ENCODE measurements at regions not wholly inside any gene's neighbourhood (a gene's known extent, or its start where the extent isn't known, plus 50 kb on each side); places are given as distances from the start of the nearest gene placed in this dataset.

DNA sequence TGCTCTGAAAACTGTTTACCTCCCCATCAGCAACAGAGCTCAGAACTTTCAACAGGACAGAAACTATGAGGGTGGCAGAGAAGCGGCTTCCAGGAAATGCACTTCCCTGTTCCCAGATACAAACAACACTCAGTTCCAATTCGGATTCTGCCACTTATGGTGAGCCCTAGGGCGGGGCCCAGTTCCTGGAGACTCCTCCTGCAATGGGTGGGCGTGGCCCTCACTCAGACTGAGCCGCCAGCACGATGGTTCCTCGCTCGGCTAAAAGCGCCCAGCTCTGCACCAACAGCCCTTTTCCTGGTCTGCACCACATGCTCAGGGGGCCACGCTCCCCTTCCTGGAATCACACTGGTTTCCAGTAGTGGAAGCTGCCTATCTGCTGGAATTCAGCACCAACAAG lies 314.1 kb downstream of the CTTN start:
- Histone ChIP-seq H3K27ac (ENCODE audit: low read depth, low read length) (no peak overlapping the region), H3K4me3 (ENCODE audit: low read depth in 1 of 2, low read length in 2 of 2) (peak overlapping the region in 1 of 2 donors; percentile 45), H3K9ac (ENCODE audit: low read depth in 1 of 2, low read length in 2 of 2) (no peak overlapping the region), H3K36me3 (ENCODE audit: control insufficient read depth in 1 of 2, insufficient read depth in 2 of 2, low read length in 2 of 2) (no peaks in the 10 kb centered on the region), H3K27me3 (ENCODE audit: control insufficient read depth in 1 of 2, insufficient read depth in 2 of 2, low read length in 2 of 2) (no peaks in the 10 kb centered on the region), H3K9me3 (ENCODE audit: control insufficient read depth in 1 of 2, low read length in 2 of 2) (no peaks in the 10 kb centered on the region), H3K4me1 (ENCODE audit: control insufficient read depth in 1 of 2, insufficient read depth in 2 of 2, low read length in 2 of 2) (no peaks in the 10 kb centered on the region)

DNA sequence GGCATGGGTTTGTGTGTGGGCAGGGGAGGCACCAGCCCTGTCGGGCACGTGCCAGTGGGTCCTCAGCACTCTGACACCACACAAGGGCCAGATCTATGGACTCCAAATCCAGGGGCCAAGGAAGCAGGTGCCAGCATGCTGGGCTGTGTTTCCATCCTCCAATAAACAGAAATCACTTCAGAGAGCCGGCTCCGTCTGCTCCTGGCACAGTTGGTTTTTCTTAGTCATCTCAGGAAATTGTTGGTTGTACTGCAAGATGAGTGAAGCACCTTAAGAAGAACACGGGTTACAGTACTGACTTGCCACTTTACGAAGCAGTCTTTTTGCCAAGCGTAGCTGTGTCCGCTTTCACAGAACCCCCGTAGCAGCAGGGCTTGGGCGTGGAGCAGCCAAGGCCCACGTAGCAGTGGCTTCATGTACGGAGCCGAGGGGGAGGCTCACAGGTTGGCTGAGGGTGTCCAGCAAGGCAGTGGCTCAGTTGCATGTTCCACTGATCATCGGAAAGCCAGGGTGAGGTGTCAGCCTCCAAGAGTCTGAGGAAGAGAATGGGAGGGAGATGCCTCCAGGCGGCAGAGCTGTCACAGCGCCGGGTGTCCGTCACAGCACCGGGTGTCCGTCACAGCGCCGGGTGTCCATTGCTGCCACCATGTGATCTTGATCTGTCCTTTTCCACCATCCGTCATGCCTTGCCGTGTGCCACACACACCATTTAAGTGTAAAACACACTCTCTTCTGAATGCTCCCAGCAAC lies 314.9 kb downstream of the CTTN start:
- no peak overlapping the region for H3K27ac ChIP-seq (ENCODE audit: low read depth, low read length)
- H3K9ac ChIP-seq (ENCODE audit: low read depth in 1 of 2, low read length in 2 of 2), result no peak overlapping the region
- no peaks in the 10 kb centered on the region for H3K27me3 ChIP-seq (ENCODE audit: control insufficient read depth in 1 of 2, insufficient read depth in 2 of 2, low read length in 2 of 2)
- H3K36me3 ChIP-seq (ENCODE audit: control insufficient read depth in 1 of 2, insufficient read depth in 2 of 2, low read length in 2 of 2), result no peaks in the 10 kb centered on the region
- H3K9me3 ChIP-seq (ENCODE audit: control insufficient read depth in 1 of 2, low read length in 2 of 2), result no peaks in the 10 kb centered on the region
- no peaks in the 10 kb centered on the region for H3K4me1 ChIP-seq (ENCODE audit: control insufficient read depth in 1 of 2, insufficient read depth in 2 of 2, low read length in 2 of 2)
- H3K4me3 ChIP-seq (ENCODE audit: low read depth in 1 of 2, low read length in 2 of 2), result no peak overlapping the region

DNA sequence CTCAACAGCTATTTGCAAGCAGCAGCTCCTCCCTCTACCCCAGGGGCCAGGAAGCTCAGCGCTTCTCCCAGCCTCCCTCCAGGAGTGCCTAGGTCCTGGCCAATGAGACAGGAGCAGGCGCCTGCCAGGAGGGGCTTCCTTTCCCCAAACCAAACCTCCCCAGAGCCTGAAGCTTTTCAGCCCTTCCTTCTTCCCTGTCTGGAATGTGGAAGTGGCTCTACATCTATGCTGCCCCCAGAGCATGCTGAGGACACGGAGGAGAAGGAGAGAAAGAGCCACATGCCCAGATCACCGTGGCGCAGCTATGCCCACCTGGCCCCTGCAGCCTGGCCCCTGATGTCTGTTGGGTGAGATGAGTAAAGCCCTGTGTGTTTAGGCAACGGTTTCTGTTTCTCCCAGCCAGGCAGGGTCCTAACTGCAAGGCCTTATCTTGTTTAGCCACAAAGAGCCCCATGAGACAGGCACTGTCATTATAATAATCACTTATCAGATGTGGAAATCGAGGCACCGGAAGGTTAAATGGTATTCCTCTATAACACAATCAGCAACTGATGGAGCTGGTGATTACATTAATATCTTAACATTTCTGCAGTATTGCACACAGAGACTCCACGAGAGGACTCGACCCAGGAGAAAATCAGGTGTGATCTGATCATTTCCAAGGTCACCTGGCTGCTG lies 315.8 kb downstream of the CTTN start:
- no peaks in the 10 kb centered on the region for H3K27me3 ChIP-seq (ENCODE audit: control insufficient read depth in 1 of 2, insufficient read depth in 2 of 2, low read length in 2 of 2)
- no peaks in the 10 kb centered on the region for H3K36me3 ChIP-seq (ENCODE audit: control insufficient read depth in 1 of 2, insufficient read depth in 2 of 2, low read length in 2 of 2)
- no peak overlapping the region for H3K27ac ChIP-seq (ENCODE audit: low read depth, low read length)
- H3K4me3 ChIP-seq (ENCODE audit: low read depth in 1 of 2, low read length in 2 of 2), result no peak overlapping the region
- no peaks in the 10 kb centered on the region for H3K4me1 ChIP-seq (ENCODE audit: control insufficient read depth in 1 of 2, insufficient read depth in 2 of 2, low read length in 2 of 2)
- H3K9me3 ChIP-seq (ENCODE audit: control insufficient read depth in 1 of 2, low read length in 2 of 2), result no peaks in the 10 kb centered on the region
- no peak overlapping the region for H3K9ac ChIP-seq (ENCODE audit: low read depth in 1 of 2, low read length in 2 of 2)

DNA sequence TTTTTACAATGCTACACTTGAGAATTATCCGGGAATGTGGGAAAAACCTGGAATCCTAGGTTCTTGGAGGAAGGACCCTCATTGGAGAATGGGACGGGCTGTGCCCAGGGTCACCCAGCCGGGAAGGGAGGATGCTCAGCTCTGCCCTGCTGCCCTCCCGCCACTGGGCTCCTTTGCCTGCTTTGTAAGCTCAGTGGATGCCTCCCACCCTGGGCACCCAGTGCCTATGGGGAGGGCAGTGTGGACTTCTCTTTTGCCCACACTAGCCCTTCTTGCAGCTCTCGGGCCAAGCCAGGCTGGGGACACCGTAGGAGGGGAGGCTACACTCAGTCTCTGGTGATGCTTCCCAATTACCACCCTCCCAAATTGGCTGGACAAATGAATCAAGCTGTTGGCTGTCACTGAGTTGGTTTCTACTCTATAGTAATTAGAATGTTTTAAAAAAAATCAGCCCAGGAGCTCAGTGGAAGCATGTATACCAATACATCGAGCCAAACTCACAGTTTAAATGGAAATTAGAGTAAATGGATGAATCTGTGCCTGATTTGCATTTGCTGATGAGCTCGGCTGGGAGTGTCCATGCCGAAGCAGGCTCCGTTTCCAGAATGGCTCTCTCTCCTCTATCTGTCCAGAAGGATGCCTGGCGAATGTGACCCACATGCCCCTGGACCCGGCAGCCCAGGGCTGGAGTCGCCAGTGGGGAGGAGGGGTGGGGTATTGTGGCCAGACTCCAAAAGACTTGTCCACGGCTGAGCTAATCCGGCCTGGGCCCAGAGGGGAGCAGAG lies 317.0 kb downstream of the CTTN start:
- H3K9ac ChIP-seq (ENCODE audit: low read depth in 1 of 2, low read length in 2 of 2), result no peak overlapping the region
- H3K4me1 ChIP-seq (ENCODE audit: control insufficient read depth in 1 of 2, insufficient read depth in 2 of 2, low read length in 2 of 2), result no peaks in the 10 kb centered on the region
- H3K27ac ChIP-seq (ENCODE audit: low read depth, low read length), result no peak overlapping the region
- H3K9me3 ChIP-seq (ENCODE audit: control insufficient read depth in 1 of 2, low read length in 2 of 2), result no peaks in the 10 kb centered on the region
- H3K27me3 ChIP-seq (ENCODE audit: control insufficient read depth in 1 of 2, insufficient read depth in 2 of 2, low read length in 2 of 2), result no peaks in the 10 kb centered on the region
- no peak overlapping the region for H3K4me3 ChIP-seq (ENCODE audit: low read depth in 1 of 2, low read length in 2 of 2)
- no peaks in the 10 kb centered on the region for H3K36me3 ChIP-seq (ENCODE audit: control insufficient read depth in 1 of 2, insufficient read depth in 2 of 2, low read length in 2 of 2)

DNA sequence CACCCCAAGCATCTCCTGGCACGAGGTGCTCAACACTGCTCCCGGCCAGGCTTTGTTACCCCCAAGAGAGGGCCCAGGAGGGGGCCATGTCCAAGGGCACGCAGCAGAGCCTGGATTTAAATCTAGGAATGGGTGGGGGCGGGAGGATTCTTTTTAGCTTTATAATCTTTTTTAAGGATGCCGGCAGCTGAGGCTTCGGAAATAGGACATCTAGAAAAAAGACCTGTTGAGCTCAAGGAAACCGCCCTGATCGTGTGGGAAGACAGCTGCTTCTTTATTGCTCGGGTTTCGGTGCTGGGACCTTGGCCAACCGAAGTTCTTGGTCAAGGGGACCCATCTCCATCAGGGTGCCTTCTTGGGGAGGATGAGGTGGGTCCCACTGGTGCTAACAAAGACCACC lies 317.9 kb downstream of the CTTN start:
- no peaks in the 10 kb centered on the region for H3K9me3 ChIP-seq (ENCODE audit: control insufficient read depth in 1 of 2, low read length in 2 of 2)
- no peaks in the 10 kb centered on the region for H3K27me3 ChIP-seq (ENCODE audit: control insufficient read depth in 1 of 2, insufficient read depth in 2 of 2, low read length in 2 of 2)
- no peaks in the 10 kb centered on the region for H3K36me3 ChIP-seq (ENCODE audit: control insufficient read depth in 1 of 2, insufficient read depth in 2 of 2, low read length in 2 of 2)
- H3K27ac ChIP-seq (ENCODE audit: low read depth, low read length), result no peak overlapping the region
- no peaks in the 10 kb centered on the region for H3K4me1 ChIP-seq (ENCODE audit: control insufficient read depth in 1 of 2, insufficient read depth in 2 of 2, low read length in 2 of 2)
- H3K9ac ChIP-seq (ENCODE audit: low read depth in 1 of 2, low read length in 2 of 2), result no peak overlapping the region
- H3K4me3 ChIP-seq (ENCODE audit: low read depth in 1 of 2, low read length in 2 of 2), result no peak overlapping the region

DNA sequence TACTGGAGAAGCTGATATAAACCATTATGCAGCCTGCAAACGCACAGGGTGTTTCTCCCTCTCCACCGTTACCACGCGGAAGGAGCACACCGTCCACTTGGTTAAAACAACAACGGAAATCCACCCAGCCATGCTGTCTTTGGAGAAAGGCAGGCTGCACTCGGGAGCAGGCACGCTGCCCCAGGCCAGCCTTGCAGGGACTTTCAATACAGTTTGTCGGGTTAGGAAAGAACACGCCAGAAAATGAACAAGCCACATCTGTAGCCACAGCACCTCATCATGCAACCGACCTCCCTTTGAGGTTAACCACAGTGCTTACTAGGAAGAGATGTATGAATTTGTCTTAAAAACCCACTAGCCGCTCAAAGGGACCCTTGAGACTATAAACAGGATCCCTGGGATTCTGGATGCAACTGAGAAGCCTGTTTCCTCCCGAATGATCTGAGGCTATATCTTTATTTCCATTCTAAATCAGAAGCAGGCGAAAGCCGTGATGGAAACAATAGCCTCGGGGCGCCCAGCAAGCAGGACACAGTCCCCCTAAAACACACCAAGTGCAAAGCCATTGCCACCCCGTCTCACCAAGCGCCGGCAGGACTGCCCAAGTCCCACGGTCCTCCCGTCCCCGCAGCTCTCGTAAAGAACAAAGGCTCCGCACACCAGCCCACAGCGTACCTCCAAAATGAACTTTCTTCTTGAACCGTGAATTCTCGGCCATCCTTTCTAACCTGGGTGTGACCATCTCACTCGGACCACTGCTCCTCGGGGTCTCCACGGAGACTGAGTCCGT lies 318.9 kb downstream of the CTTN start:
- Histone ChIP-seq H3K4me3 (ENCODE audit: low read depth in 1 of 2, low read length in 2 of 2) (no peak overlapping the region), H3K4me1 (ENCODE audit: control insufficient read depth in 1 of 2, insufficient read depth in 2 of 2, low read length in 2 of 2) (no peaks in the 10 kb centered on the region), H3K27ac (ENCODE audit: low read depth, low read length) (no peak overlapping the region), H3K9ac (ENCODE audit: low read depth in 1 of 2, low read length in 2 of 2) (no peak overlapping the region), H3K27me3 (ENCODE audit: control insufficient read depth in 1 of 2, insufficient read depth in 2 of 2, low read length in 2 of 2) (no peaks in the 10 kb centered on the region), H3K36me3 (ENCODE audit: control insufficient read depth in 1 of 2, insufficient read depth in 2 of 2, low read length in 2 of 2) (no peaks in the 10 kb centered on the region), H3K9me3 (ENCODE audit: control insufficient read depth in 1 of 2, low read length in 2 of 2) (no peaks in the 10 kb centered on the region)

DNA sequence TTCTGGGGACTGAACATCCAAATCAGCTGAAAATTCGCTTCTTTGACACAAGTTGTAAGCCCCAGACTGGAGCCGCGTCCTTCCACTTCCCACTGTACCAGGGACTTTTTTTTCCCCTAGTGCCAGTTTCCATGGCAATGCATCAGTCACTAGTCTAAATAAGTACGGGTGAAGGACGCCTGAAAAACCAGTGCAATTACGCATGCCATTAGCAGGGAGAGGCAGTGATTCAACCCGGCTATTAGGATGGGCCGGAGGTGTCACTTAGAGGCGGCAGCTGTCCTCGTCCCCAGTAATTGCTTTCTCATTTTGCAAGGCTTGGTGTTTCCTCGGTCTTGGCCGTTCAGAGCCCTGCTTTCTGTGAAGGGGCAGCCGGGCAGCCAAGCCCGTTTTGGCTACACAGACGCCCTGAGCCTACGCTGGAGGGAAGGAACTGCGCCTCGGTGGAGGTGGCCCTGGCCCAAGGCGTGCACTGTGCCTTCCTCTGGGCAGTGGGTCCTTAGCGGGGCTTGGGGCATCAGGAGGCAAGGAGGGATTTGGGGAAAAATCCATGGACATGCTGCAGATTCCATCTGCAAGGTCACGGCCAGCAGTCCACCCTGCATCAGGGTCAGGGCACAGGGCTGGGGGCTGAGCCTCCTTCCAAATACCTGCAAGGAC lies 319.7 kb downstream of the CTTN start:
- Histone ChIP-seq H3K9me3 (ENCODE audit: control insufficient read depth in 1 of 2, low read length in 2 of 2) (no peaks in the 10 kb centered on the region), H3K27ac (ENCODE audit: low read depth, low read length) (no peak overlapping the region), H3K36me3 (ENCODE audit: control insufficient read depth in 1 of 2, insufficient read depth in 2 of 2, low read length in 2 of 2) (no peaks in the 10 kb centered on the region), H3K4me3 (ENCODE audit: low read depth in 1 of 2, low read length in 2 of 2) (no peak overlapping the region), H3K9ac (ENCODE audit: low read depth in 1 of 2, low read length in 2 of 2) (no peak overlapping the region), H3K27me3 (ENCODE audit: control insufficient read depth in 1 of 2, insufficient read depth in 2 of 2, low read length in 2 of 2) (no peaks in the 10 kb centered on the region), H3K4me1 (ENCODE audit: control insufficient read depth in 1 of 2, insufficient read depth in 2 of 2, low read length in 2 of 2) (no peaks in the 10 kb centered on the region)

DNA sequence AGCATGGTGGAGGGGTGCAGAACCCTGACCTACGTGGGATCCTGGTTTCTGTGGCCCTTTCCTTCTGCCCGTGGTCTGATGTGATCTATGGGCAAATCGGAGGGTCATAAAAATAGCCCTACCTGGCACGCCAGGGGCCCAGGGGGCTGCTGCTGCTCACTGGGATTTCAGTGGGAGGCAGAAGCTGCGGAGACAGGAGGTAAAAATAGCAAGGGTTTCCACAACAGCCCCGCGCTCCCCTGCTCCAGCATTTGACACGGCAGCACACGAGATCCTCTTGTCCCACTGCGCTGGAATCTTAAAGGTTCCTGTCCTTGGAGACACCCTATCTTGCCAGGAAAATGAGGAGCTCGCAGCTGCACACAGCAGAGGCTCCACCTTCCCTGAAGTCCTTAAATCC lies 321.2 kb downstream of the CTTN start:
- no peaks in the 10 kb centered on the region for H3K27me3 ChIP-seq (ENCODE audit: control insufficient read depth in 1 of 2, insufficient read depth in 2 of 2, low read length in 2 of 2)
- no peaks in the 10 kb centered on the region for H3K36me3 ChIP-seq (ENCODE audit: control insufficient read depth in 1 of 2, insufficient read depth in 2 of 2, low read length in 2 of 2)
- H3K4me1 ChIP-seq (ENCODE audit: control insufficient read depth in 1 of 2, insufficient read depth in 2 of 2, low read length in 2 of 2), result no peaks in the 10 kb centered on the region
- H3K27ac ChIP-seq (ENCODE audit: low read depth, low read length), result no peak overlapping the region
- H3K9ac ChIP-seq (ENCODE audit: low read depth in 1 of 2, low read length in 2 of 2), result no peak overlapping the region
- H3K4me3 ChIP-seq (ENCODE audit: low read depth in 1 of 2, low read length in 2 of 2), result no peak overlapping the region
- H3K9me3 ChIP-seq (ENCODE audit: control insufficient read depth in 1 of 2, low read length in 2 of 2), result no peaks in the 10 kb centered on the region

DNA sequence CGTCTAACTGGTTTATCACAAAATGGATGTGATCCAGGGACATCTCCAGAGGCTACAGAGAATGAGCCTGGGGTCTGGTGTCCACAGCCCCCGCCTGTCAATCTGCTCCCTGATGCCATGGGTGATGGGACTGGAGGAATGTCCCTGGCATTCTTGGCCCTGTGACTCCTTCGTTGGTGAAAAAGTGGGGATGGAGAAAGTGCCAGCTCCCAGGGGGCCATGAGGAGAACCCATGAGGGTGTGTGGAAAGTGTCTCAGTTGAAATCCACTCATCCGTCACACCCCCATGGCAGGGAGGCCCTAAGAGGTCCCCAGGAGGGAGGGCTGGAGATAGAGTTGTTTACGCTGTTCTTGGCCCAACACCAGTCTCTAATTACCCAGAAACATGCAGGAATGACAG lies 322.0 kb downstream of the CTTN start:
- Histone ChIP-seq H3K27me3 (ENCODE audit: control insufficient read depth in 1 of 2, insufficient read depth in 2 of 2, low read length in 2 of 2) (no peaks in the 10 kb centered on the region), H3K4me1 (ENCODE audit: control insufficient read depth in 1 of 2, insufficient read depth in 2 of 2, low read length in 2 of 2) (no peaks in the 10 kb centered on the region), H3K36me3 (ENCODE audit: control insufficient read depth in 1 of 2, insufficient read depth in 2 of 2, low read length in 2 of 2) (no peaks in the 10 kb centered on the region), H3K4me3 (ENCODE audit: low read depth in 1 of 2, low read length in 2 of 2) (no peak overlapping the region), H3K27ac (ENCODE audit: low read depth, low read length) (no peak overlapping the region), H3K9ac (ENCODE audit: low read depth in 1 of 2, low read length in 2 of 2) (no peak overlapping the region), H3K9me3 (ENCODE audit: control insufficient read depth in 1 of 2, low read length in 2 of 2) (no peaks in the 10 kb centered on the region)

Measured in duodenal mucosa (tissue), 2 donors.